ENCODE measurements at regions not wholly inside any gene's neighbourhood (a gene's known extent, or its start where the extent isn't known, plus 50 kb on each side); places are given as distances from the start of the nearest gene placed in this dataset.

- WGBS, 2 donors = 81 to 100% methylated on average over 1 of the region's 1 CpG
- no peaks in the 10 kb centered on the region for H3K27me3 ChIP-seq
- H3K4me3 ChIP-seq = no peak overlapping the region
- no peaks in the 10 kb centered on the region for H3K36me3 ChIP-seq (ENCODE audit: low read depth, missing control alignments)
- intact Hi-C loops (cut with DNase I; ENCODE audit: low total_unique reads) = no loop called here
- peaks cover 16% of the 10 kb centered on the region for H3K4me1 ChIP-seq
- no peaks in the 10 kb centered on the region for H3K9me3 ChIP-seq
- H3K27ac ChIP-seq = no peak overlapping the region
- TF ChIP-seq CTCF (IDR thresholded peaks at IDR 0.05) = no peak
- TF ChIP-seq POLR2A (IDR thresholded peaks at IDR 0.05) = no peak
- DNase-seq = no peak
Observed at GRCh38 chr7:45975367-45975766, 54.3 kb upstream of the IGFBP3 start.

GRCh38 chr7:45974540-45975360, 53.7 kb upstream of the IGFBP3 start:
- intact Hi-C loops (cut with DNase I; ENCODE audit: low total_unique reads) = no loop called here
- Histone ChIP-seq H3K4me3 (no peak overlapping the region), H3K36me3 (ENCODE audit: low read depth, missing control alignments) (no peaks in the 10 kb centered on the region), H3K27me3 (no peaks in the 10 kb centered on the region), H3K9me3 (no peaks in the 10 kb centered on the region), H3K4me1 (peaks cover 16% of the 10 kb centered on the region), H3K27ac (no peak overlapping the region)
- DNase-seq = no peak
- WGBS, 2 donors = 85 to 90% methylated on average over 12 of the region's 12 CpGs
- TF ChIP-seq CTCF (IDR thresholded peaks at IDR 0.05) = no peak
- TF ChIP-seq POLR2A (IDR thresholded peaks at IDR 0.05) = no peak

- Histone ChIP-seq H3K27ac (no peak overlapping the region), H3K4me1 (peaks cover 16% of the 10 kb centered on the region), H3K27me3 (no peaks in the 10 kb centered on the region), H3K4me3 (no peak overlapping the region), H3K9me3 (no peaks in the 10 kb centered on the region), H3K36me3 (ENCODE audit: low read depth, missing control alignments) (no peaks in the 10 kb centered on the region)
- TF ChIP-seq CTCF (IDR thresholded peaks at IDR 0.05) = no peak
- TF ChIP-seq POLR2A (IDR thresholded peaks at IDR 0.05) = no peak
- peak; percentile 48 for DNase-seq
- WGBS, 2 donors = 60 to 63% methylated on average over 14 of the region's 14 CpGs
- intact Hi-C loops (cut with DNase I; ENCODE audit: low total_unique reads) = no loop called here
Observed at GRCh38 chr7:45973725-45974532, 52.9 kb upstream of the IGFBP3 start.

GRCh38 chr7:45972629-45973312, 51.7 kb upstream of the IGFBP3 start:
- WGBS, 2 donors = 85 to 89% methylated on average over 10 to 12 of the region's 12 CpGs
- intact Hi-C loops (cut with DNase I; ENCODE audit: low total_unique reads) = no loop called here
- DNase-seq = no peak
- Histone ChIP-seq H3K27ac (no peak overlapping the region), H3K27me3 (no peaks in the 10 kb centered on the region), H3K4me1 (peaks cover 5% of the 10 kb centered on the region), H3K36me3 (ENCODE audit: low read depth, missing control alignments) (no peaks in the 10 kb centered on the region), H3K9me3 (no peaks in the 10 kb centered on the region), H3K4me3 (no peak overlapping the region)
- TF ChIP-seq CTCF (IDR thresholded peaks at IDR 0.05) = no peak
- no peak for TF ChIP-seq POLR2A (IDR thresholded peaks at IDR 0.05)
